ENCODE measurements at regions not wholly inside any gene's neighbourhood (a gene's known extent, or its start where the extent isn't known, plus 50 kb on each side); places are given as distances from the start of the nearest gene placed in this dataset.

GRCh38 chr2:149988361-149988760 is 400.8 kb upstream of the MMADHC start:
- intact Hi-C loops (cut with micrococcal nuclease) = no loop called here
- Histone ChIP-seq H3K27me3 (ENCODE audit: low read depth) (no peaks in the 10 kb centered on the region), H3K4me1 (peaks cover 33% of the 10 kb centered on the region), H3K27ac (replicated peaks) (no peak overlapping the region), H3K36me3 (no peaks in the 10 kb centered on the region), H3K9me3 (replicated peaks) (no peaks in the 10 kb centered on the region), H3K4me3 (no peak overlapping the region)
- no peak for TF ChIP-seq CTCF (IDR thresholded peaks at IDR 0.05; ENCODE audit: borderline replicate concordance)
- DNase-seq = no peak

- peaks cover 20% of the 10 kb centered on the region for H3K4me1 ChIP-seq
- H3K4me3 ChIP-seq = no peak overlapping the region
- no peaks in the 10 kb centered on the region for H3K36me3 ChIP-seq
- no peak for DNase-seq
- no peak for TF ChIP-seq CTCF (IDR thresholded peaks at IDR 0.05; ENCODE audit: borderline replicate concordance)
- peaks cover 5% of the 10 kb centered on the region for H3K9me3 ChIP-seq (replicated peaks)
- H3K27me3 ChIP-seq (ENCODE audit: low read depth) = no peaks in the 10 kb centered on the region
- intact Hi-C loops (cut with micrococcal nuclease) = no loop called here
- no peak overlapping the region for H3K27ac ChIP-seq (replicated peaks)
Measured at GRCh38 chr2:149986861-149987260, 399.3 kb upstream of the MMADHC start.

GRCh38 chr2:149984311-149984710 is 396.7 kb upstream of the MMADHC start:
- H3K4me1 ChIP-seq = peaks cover 13% of the 10 kb centered on the region
- peaks cover 22% of the 10 kb centered on the region for H3K9me3 ChIP-seq (replicated peaks)
- no peak for TF ChIP-seq CTCF (IDR thresholded peaks at IDR 0.05; ENCODE audit: borderline replicate concordance)
- H3K4me3 ChIP-seq = no peak overlapping the region
- no peaks in the 10 kb centered on the region for H3K27me3 ChIP-seq (ENCODE audit: low read depth)
- no peaks in the 10 kb centered on the region for H3K36me3 ChIP-seq
- intact Hi-C loops (cut with micrococcal nuclease) = no loop called here
- no peak for DNase-seq
- no peak overlapping the region for H3K27ac ChIP-seq (replicated peaks)

GRCh38 chr2:149972066-149972465 is 384.5 kb upstream of the MMADHC start:
- no peak for DNase-seq
- no peak for TF ChIP-seq CTCF (IDR thresholded peaks at IDR 0.05; ENCODE audit: borderline replicate concordance)
- H3K27ac ChIP-seq (replicated peaks) = no peak overlapping the region
- H3K9me3 ChIP-seq (replicated peaks) = peaks cover 16% of the 10 kb centered on the region
- no peaks in the 10 kb centered on the region for H3K36me3 ChIP-seq
- H3K4me3 ChIP-seq = no peak overlapping the region
- H3K4me1 ChIP-seq = no peaks in the 10 kb centered on the region
- H3K27me3 ChIP-seq (ENCODE audit: low read depth) = no peaks in the 10 kb centered on the region
- intact Hi-C loops (cut with micrococcal nuclease) = no loop called here

GRCh38 chr2:149954981-149955600 is 367.5 kb upstream of the MMADHC start:
- Histone ChIP-seq H3K27ac (replicated peaks) (peak overlapping the region; percentile 24), H3K4me1 (peaks cover 15% of the 10 kb centered on the region), H3K9me3 (replicated peaks) (peaks cover 22% of the 10 kb centered on the region), H3K27me3 (ENCODE audit: low read depth) (no peaks in the 10 kb centered on the region), H3K36me3 (no peaks in the 10 kb centered on the region), H3K4me3 (no peak overlapping the region)
- intact Hi-C loops (cut with micrococcal nuclease) = no loop called here
- TF ChIP-seq CTCF (IDR thresholded peaks at IDR 0.05; ENCODE audit: borderline replicate concordance) = no peak
- no peak for DNase-seq
